Breast epithelium (tissue), 3 donors: ENCODE measurements at regions not wholly inside any gene's neighbourhood (a gene's known extent, or its start where the extent isn't known, plus 50 kb on each side); places are given as distances from the start of the nearest gene placed in this dataset.

Experiments
- POLR2A ChIP-seq: fragments of 450-650 bp; IDR thresholded peaks from one replicate; pipeline ENCODE4 v1.6.1; 2016; ENCODE audit warnings: antibody characterized with exemption, mild to moderate bottlenecking, moderate library complexity
- POLR2AphosphoS5 ChIP-seq, 3 donors: sonication (generic); formaldehyde crosslinking; IDR thresholded peaks; one replicate each; pipeline ENCODE4 v1.6.1; 2017; ENCODE audit warnings: antibody characterized with exemption in 3 of 3
- TF ChIP-seq, protein P1 (sequence below), 3 donors: fragments of 450-650 bp; IDR thresholded peaks; one replicate each; pipeline ENCODE4 v1.5.1; 2016 to 2017; ENCODE audit warnings: antibody characterized with exemption in 3 of 3, mild to moderate bottlenecking in 3 of 3, moderate library complexity in 3 of 3

DNA sequence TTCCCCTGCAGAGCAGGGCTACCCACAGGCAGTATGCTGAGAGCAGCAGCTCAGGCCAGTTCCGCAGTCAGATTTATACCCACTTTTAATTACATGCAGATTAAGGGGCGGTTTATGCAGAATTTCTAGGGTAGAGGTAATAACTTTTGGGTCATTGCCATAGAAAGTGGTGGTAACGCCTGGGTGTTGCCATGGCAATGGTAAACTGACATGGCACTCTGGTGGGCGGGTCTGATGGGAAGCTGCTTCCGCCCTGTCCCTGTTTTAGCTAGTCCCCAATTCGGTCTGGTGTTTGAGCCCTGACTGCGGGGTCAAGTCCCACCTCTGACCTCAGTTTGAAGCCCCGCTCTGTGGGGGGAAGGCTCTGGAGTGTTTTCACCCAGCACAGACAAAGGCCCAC is 141.1 kb upstream of the VSTM2B start:
- TF ChIP-seq POLR2A: no peak
- TF ChIP-seq, protein P1, sequence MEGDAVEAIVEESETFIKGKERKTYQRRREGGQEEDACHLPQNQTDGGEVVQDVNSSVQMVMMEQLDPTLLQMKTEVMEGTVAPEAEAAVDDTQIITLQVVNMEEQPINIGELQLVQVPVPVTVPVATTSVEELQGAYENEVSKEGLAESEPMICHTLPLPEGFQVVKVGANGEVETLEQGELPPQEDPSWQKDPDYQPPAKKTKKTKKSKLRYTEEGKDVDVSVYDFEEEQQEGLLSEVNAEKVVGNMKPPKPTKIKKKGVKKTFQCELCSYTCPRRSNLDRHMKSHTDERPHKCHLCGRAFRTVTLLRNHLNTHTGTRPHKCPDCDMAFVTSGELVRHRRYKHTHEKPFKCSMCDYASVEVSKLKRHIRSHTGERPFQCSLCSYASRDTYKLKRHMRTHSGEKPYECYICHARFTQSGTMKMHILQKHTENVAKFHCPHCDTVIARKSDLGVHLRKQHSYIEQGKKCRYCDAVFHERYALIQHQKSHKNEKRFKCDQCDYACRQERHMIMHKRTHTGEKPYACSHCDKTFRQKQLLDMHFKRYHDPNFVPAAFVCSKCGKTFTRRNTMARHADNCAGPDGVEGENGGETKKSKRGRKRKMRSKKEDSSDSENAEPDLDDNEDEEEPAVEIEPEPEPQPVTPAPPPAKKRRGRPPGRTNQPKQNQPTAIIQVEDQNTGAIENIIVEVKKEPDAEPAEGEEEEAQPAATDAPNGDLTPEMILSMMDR (IDR thresholded peaks at IDR 0.05): no peak
- TF ChIP-seq POLR2AphosphoS5 (IDR thresholded peaks at IDR 0.05): no peak
